NOMO-1 treated with DMSO at 0.1 percent for 48 hours (cell line): ENCODE measurements at regions not wholly inside any gene's neighbourhood (a gene's known extent, or its start where the extent isn't known, plus 50 kb on each side); places are given as distances from the start of the nearest gene placed in this dataset.

Source experiments
- DNase-seq: peaks from one replicate; lab custom pipeline; 2025; ENCODE audit not compliant: unreplicated experiment; lab: John Stamatoyannopoulos, UW

DNA sequence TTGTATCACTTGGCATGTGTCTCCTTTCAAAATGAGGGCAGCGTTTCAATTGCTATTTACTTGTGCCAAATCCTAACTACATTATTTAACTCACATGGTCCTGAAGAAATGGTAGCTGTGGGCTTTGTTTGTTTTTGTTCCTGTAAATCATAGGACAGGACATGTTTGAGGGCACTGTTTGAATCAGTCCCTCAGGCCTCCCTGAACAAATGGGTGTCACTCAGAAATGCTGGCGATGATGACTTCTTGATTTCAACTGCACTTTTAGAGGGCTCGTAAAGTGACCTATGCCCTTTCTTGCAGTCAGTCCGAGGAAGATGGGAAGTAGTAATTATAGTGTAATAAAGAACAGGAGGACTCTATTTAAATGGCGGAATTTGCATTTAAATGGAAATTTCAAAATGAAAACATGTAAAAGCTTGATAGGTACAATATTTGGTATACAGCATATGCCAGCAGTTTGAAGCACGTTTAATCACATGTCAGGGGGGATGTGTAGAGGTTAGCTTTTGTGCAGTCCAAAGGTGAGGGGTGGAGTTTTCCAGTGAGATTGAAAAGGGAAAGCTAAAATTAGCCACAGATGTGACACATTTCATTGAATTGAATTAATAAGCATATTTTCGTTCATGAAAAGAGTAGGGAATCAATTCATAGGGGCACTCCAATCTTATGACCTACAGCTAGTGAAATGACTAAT, 1958.7 kb upstream of the IGFBP7 start:
- DNase-seq, result no peak

DNA sequence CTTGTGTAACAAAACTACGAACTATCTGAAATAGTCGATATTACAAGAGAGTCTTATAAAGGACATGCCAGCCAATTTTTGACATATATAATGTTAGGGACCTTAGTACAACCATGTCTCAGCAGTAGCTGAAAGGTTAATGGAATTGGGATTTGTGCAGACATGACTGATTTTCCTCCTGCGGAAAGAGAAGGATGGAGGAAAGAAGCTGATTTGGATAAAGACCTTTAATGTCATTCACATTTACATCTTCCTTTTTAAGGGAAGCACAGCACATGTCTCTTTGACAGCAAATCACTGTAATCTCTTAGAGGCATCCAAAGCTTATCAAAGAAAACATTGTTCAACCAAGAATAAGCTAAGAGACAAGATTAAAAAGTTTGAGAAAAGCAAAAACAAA, 1976.2 kb upstream of the IGFBP7 start:
- DNase-seq, result no peak

DNA sequence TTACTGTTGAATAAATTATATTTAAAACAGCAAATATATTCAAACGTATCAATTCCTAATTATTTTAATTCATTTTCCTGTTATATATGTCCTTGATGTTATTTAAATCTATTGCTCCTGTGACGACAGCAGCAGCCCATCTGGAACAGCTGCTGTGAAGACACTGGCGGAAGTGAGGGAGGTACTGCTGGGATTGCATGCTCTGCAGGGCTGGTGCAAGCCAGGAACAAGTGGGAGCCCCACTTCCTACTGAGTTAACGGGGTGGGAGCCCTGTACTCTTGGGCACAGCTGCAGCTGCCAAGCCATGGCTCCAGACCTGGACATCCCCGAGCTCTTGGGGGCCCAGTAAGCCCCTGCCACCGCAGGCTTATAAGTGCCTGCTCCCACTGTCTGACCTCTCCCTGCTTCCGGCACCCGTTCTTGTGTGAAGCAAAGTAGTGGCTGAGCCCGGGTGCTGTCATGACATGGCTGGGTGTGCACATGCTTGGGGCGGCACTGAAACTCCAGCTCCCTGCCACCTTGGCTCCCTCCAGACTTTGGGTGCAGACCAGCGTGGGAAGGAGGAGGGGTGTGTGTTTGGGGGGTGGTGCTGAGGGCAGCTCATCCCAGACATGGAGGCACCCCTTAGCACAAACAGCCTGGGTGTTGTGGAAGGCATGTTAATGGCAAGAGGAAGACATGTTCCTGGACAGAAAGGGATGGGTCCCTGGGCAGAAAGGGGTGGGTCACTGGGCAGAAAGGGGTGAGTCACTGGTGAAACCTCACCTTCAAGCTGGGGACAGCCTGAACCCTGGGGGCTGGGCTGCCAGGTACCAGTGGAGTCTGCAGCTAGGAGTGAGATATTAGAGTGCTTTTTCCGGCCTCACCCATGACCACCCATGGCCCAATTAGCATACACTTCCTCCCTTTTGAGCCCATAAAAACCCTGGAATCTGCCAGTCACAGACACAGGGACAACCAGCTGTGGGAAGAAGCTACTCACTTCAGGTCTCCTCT, 1981.3 kb upstream of the IGFBP7 start:
- DNase-seq, result no peak

DNA sequence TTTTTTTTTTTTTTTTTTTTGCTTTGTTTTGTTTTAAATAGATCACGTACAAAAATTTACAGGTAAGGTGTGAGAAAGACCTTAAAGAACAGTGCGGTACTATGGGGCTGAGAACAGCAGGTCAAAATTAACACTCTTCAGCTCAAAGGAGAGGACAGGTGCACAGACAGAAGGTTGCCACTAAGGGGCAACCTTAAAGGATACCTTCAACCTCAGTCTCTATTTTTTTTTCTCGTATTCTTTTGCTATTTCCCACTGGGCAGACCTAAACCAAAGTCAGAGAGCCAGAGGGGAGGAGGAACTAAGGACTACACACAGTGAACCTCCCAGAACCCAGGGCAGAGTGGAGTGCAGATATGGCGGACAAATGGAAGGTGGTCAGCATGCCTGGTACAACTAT, 1984.3 kb upstream of the IGFBP7 start:
- no peak for DNase-seq

DNA sequence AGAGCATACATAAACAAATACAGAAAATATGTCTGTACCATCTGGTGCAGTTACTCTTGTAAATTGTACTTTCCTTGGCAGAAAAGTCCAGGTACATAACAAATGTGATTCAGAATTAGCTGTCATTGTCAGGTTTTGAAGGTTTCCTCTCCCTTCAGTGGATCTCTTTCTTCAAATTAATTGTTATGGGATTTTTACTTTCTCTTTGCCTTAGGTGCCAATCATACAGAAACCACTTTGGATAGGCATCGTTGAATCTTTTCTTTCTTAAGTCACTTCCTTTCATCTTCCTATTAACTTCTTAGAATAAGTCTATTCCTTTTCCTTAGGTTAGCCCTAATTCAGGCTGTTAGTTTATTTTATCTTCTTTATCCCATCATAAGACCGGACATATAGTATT, 1992.1 kb upstream of the IGFBP7 start:
- DNase-seq, result no peak

DNA sequence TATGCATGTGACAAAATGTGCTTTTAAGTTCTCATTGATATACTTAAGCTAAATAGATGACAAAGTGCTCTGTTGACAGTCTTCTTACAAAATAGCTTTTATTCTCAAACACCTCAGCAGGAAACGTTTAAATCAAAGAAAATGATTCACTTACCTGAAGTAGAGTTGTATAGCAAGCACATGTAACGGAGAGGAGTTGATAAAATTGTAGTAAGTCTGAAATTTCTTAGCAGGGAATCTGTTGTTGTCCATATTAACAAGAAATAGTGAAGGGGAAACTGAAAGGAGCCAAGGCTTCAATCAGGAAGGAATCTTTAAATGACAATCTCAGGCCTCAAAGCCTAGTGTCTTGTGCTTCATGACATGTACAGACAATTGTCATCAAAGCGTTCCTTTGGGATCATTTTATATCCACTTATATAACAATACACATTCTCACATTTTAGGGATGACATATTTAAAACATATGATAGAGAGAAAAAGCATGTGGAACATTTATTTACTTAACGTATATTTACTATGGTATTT, 2010.2 kb upstream of the IGFBP7 start:
- DNase-seq, result no peak

DNA sequence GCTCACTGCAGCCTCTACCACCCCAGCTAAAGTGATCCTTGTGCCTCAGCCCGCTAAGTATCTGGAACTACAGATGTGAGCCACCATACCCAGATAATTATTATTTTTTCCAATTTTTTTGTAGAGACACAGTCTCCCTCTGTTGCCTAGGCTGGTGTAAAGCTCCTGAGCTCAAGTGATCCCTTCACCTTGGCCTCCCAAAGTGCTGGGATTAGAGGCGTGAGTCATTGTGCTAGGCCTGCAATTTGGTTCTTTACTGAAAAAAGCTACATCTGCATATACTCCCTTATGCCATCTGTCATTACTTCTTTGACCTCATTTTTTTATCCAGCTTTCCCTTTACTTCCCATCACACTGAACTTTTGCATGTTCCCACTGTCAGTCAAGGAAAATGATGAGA, 2012.4 kb upstream of the IGFBP7 start:
- no peak for DNase-seq

DNA sequence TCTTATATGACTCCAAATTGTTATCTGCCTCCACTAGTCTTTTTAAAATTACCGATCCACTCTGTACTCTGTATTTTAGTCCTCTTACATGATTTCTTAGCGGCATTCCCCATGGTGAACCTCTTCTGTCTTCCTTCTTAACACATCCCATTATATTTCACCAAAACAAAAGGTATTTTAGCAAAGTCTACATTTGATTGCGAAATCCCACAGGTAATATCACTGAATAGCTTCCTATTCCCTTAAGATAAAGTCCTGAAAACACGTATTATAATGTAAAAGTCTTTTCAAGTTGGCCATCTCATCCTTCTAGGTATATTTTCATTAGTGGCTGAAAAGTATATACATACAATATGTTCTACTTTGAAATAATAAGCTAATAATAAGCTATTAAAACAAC, 2016.0 kb upstream of the IGFBP7 start:
- no peak for DNase-seq

DNA sequence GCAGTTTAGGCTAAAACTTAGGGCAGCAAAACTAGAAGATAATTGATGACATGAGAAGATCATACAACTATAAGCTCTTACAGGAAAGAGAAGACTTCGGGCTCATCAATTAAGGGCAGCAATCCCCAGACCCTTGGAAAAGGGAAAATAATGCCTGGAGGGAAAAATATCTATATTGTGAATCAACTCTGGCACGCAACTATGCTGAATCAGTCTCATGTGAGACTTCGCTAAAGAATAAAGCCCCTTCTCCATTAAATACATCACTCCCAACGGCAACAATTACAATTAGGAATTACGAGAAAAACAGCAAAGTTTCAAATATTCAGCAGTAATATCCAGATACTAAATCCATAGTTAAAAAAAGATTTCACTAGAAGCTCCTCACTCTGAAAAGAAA, 2016.8 kb upstream of the IGFBP7 start:
- DNase-seq, result no peak

DNA sequence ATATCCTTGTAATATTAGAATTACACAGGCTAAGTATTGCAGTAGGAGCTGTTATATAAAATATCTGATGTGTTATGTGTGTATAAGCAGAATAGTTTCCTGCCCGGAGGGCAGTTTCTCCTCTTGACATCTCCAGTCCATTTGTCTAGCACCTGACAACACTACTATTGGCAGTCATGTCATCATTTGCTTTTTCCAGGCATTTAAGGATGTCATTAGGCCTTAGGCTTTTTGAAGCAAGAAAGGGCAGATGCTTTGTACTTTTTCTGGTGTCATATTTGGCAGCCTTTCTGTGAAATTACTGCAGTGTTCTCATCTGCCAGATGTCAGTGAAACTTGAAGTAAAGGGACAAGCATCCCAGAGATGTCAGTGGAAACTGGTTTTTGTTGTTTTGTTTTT, 2017.6 kb upstream of the IGFBP7 start:
- DNase-seq, result no peak

DNA sequence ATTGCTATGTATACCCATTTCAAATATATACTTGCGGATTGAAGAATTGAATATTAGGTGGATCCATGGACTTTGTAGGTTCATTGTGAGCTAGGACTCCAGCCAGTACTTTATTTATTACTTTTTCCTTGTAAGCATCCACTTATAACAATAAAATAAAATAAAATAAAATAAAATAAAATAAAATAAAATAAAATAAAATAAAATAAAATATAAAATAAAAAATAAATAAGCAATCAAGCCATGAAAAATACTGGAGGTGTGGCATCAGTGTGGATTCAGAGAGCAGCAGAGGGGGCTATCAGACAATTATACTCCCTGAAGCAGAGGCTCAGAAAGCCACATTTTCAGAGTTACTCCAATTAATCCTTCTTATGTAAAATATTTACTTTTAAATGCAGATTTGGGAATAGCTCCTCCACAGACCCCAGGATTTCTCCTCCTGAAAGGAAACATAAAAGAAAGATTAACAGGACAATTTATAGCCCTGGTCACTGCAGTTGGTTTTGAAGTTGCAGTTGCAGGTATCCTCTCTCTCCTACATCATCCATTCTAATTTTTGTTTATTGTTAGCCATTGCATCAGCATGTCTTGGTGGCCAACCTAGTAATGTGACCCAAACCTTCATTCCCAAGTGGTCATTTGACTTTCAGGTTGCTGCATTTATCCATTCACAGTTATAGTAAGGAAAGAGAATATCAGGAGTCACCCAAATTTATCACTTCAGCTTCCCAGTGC, 2025.2 kb upstream of the IGFBP7 start:
- DNase-seq, result no peak

DNA sequence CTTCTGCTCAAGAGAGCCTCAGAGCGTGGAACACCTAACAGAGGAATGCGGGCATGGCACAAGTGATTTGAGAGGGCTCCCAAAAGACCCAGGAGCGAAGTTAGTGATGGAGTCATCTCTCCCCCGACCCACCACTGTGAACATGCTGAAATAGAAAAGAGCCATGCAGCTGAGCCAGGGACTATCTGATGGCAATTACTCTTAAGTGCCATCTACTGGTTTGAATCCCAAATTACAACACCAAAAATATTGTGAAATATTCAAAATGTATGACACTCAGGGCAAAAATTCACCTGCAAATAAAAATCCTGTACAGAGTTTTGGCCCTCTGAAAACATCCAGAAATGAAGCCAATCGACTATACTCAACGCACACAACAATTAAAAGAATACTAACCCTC, 2038.9 kb upstream of the ADGRL3 start:
- DNase-seq, result no peak

DNA sequence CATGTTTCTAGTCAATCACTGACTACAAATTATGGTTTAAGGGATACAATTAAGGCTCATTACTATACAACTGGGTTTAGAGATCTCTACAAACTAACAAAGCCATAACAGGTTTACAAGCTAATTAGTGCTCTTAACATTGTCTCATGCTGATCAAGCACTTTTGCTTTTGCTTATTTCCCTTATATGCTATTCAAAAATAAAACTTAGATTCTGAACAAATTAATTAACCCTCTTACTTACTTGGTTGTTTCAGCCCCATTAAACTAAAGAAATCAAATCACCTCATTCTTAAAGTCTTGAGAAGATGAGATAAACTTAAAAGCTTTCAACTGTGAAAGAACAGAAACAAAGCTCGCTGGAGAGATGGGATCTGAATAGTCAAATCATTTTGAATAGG, 2024.5 kb upstream of the ADGRL3 start:
- no peak for DNase-seq

DNA sequence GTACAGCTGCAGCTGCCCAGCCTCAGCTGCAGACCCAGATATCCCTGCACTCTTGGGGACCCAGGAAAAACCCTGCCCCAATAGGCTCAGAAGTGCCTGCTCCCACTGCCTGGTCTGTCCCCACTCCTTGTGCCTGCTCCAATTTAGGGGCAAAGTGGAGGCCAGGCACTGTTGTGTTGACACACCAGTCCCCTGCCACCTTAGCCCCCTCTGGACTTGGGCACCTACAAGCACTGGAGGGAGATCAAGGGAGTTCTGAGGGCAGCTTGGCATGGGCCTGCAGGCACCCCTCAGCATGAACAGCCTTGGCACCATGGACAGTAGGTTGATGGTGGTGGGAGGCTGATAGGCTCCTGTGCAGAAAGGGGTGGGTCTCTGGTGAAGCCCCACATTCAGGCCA, 2020.8 kb upstream of the ADGRL3 start:
- DNase-seq, result no peak

DNA sequence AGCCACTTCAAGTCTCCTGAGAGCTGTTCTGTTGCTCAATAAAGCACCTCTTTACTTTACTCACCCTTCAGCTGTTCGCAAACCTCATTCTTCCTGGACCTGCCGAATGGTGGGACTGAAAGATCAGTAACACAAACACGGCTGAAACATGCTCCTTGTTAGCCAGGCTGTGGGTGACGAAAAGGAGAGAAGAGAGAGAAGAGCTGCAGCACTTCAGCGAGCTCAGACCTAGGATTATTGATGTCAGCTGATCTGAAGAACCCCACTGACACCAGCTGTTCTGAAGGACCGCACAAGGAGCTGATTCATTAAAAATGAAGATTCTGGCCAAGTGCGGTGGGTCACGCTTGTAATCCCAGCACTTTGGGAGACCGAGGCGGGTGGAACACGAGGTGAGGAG, 2020.0 kb upstream of the ADGRL3 start:
- DNase-seq, result no peak

DNA sequence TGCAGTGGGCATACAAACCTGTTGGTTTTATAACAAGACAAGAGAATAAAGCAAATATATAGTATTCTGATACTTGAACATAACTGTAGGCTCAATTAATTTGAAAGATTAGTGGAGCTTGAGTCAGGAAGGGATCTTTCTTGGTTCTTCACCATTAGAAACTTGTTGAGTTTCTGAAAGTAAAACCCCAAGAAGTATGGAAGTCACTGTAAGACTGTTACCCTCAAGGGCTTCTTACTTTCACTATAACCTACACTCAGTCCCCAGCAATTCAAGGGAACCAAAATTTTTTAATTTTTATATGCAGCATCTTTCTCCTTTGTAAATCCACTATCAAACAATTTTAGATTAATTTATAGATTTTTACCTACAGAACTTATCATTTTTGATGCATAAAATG, 2019.2 kb upstream of the ADGRL3 start:
- no peak for DNase-seq

DNA sequence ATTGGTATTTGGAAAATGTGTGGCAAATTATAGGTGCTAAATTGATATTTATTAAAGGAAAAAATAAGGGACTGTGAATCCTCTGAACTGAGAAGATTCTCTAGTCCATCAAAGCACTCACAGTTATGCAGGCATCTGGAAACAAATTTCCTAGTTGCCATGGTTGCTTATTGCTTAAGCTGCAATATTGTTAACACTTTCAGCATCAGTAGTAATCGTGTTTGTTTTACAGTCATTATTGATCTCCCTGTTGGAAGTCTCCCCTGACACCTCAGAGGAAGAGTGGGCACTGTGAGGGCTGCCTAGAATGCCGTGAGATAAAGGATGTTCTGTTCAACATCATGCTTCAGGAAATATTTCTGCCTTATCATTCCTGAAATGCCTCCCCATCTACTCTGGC, 2004.3 kb upstream of the ADGRL3 start:
- no peak for DNase-seq

DNA sequence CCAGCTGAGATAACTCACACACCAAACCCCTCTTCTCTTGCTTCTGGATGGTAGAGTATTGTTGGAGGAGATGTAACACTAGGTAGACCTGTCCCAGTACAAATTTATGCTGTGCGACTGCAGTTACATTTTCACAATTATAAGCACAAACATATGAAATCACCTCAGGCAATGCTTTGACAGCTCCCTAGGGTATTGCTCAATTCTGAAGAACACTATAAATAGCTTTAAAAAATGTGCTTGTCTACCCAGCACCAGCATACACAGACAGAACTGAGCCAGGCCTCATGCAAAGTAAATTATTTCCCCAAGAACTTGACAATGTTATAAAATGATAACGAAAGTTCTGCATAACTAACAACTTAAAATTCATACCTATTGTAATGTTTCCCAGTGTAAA, 1999.1 kb upstream of the ADGRL3 start:
- no peak for DNase-seq

DNA sequence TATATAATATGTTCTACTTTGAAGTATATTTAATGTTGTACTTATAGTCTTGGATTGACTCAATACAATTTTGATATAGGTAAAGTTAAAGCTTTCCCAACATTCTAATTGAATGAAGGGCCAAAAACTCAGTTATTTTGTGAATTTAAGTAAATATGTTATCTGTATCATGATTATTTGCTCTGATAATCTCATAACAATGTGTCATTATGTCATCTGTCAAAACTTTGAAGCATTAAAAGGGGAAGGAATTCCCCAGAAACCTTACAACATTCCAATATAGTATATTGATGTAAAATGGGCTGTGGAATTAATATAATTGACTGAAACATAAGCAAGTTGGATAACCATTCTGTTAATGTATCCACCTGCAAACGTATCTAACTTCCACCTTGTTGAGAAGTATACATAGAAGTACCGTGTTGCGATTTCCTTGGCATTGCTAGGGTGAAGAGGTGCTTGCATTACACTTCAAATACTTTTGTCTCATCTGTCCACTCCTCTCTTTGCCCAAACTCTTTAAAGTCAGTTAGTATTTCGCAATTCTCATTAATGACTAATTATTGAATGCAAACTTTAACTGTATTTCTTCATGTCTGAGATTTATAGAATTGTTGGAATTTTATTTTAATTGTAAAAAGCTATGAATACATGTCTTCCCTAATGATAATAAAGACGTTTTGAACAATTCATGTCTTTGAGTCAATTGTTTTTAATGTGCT, 1982.1 kb upstream of the ADGRL3 start:
- DNase-seq, result no peak

DNA sequence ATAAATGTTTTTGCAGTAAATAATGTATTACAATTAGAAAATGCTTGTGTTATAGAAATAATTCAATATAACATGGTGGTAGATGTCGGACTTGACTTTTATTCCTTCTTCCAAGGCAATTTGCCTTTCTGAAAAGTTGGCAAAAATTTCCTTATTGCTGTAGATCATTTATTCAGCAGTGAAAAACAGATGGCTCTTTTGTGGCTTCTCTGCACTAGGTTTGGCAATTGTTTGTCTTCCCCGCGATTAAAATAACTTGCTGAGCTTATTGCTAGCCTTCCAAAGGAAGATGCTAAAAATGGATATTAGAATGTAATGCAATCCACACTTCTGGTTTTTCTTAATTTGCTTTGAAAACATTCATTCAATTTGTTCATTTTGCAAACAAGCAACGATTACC, 1977.9 kb upstream of the ADGRL3 start:
- no peak for DNase-seq
